Kidney (tissue), 13 donors: ENCODE measurements at regions not wholly inside any gene's neighbourhood (a gene's known extent, or its start where the extent isn't known, plus 50 kb on each side); places are given as distances from the start of the nearest gene placed in this dataset.

Experiments used
- DNase-seq, 5 donors: peaks; one replicate each; pipeline ENCODE4 v3.0.0-alpha.2; 2013 to 2020
- FAIRE-seq: peaks from 2 replicates; lab custom pipeline; 2012; peaks lifted over from hg19 to GRCh38; lab: Jason Lieb, UNC
- H3K27ac ChIP-seq, 2 donors: one replicate each; pipeline ENCODE4 v1.7.0; 2013; ENCODE audit warnings: low read depth in 2 of 2, low read length in 2 of 2, inconsistent platforms in 1 of 2
- H3K27me3 ChIP-seq: one replicate; pipeline ENCODE4 v1.7.1; 2013; ENCODE audit warnings: low read length, inconsistent platforms; ENCODE audit not compliant: control insufficient read depth, insufficient read depth
- H3K36me3 ChIP-seq, 3 donors: one replicate each; pipeline versions ENCODE4 v1.7.0 to v1.7.1; 2013; ENCODE audit warnings: low read length in 3 of 3, control low read depth in 1 of 3, inconsistent platforms in 1 of 3; ENCODE audit not compliant: insufficient read depth in 3 of 3, control insufficient read depth in 2 of 3
- H3K4me1 ChIP-seq, 3 donors: one replicate each; pipeline versions ENCODE4 v1.7.0 to v1.7.1; 2013; ENCODE audit warnings: low read length in 3 of 3, inconsistent platforms in 1 of 3, low read depth in 1 of 3; ENCODE audit not compliant: control insufficient read depth in 2 of 3, insufficient read depth in 2 of 3
- H3K4me3 ChIP-seq, 3 donors: one replicate each; pipeline versions ENCODE4 v1.7.0 to v1.8.1; 2013; ENCODE audit warnings: low read length in 3 of 3, control low read depth in 1 of 3, inconsistent platforms in 1 of 3
- H3K9ac ChIP-seq, 3 donors: one replicate each; pipeline versions ENCODE4 v1.7.0 to v1.7.1; 2013; ENCODE audit warnings: low read length in 3 of 3, control low read depth in 1 of 3, inconsistent platforms in 1 of 3
- H3K9me3 ChIP-seq, 3 donors: one replicate each; pipeline versions ENCODE4 v1.7.0 to v1.7.1; 2013; ENCODE audit warnings: low read length in 3 of 3, control low read depth in 1 of 3, inconsistent platforms in 1 of 3; ENCODE audit not compliant: control insufficient read depth in 2 of 3, insufficient read depth in 1 of 3
- CTCF ChIP-seq: IDR thresholded peaks from 3 replicates; pipeline ENCODE4 v1.5.1; 2012; ENCODE audit warnings: mild to moderate bottlenecking, moderate library complexity, borderline replicate concordance; ENCODE audit not compliant: insufficient read depth; ENCODE audit errors: extremely low read depth
- intact Hi-C: fragments of 100-400 bp; cut with DNase I; formaldehyde crosslinking; loops from one replicate; pipeline ENCODE4 v1.11.1; 2022
- donor health status: control.
- donor health status: control.
- donor health status: control.
- donor health status: control.
- donor health status: control.
- donor health status: DM: yes; HTN: yes; CAD: no.
- donor health status: Normal renal cell carcinoma (clear cell type).

GRCh38 chr5:178808886-178809285, 50.9 kb upstream of the ZNF354B start:
- Histone ChIP-seq H3K36me3 (no peaks in the 10 kb centered on the region), H3K9ac (no peak overlapping the region), H3K4me3 (no peak overlapping the region), H3K27me3 (no peaks in the 10 kb centered on the region), H3K27ac (no peak overlapping the region), H3K9me3 (no peaks in the 10 kb centered on the region), H3K4me1 (no peaks in the 10 kb centered on the region)
- intact Hi-C loops = no loop called here
- FAIRE-seq (no peak), DNase-seq (peak in 3 of 5 donors; percentile 44 to 83 (median 74))
- TF ChIP-seq CTCF = no peak

- no peak overlapping the region for H3K4me3 ChIP-seq
- no peak overlapping the region for H3K9ac ChIP-seq
- intact Hi-C loops = no loop called here
- H3K36me3 ChIP-seq = no peaks in the 10 kb centered on the region
- H3K4me1 ChIP-seq = no peaks in the 10 kb centered on the region
- FAIRE-seq = no peak
- H3K27ac ChIP-seq = no peak overlapping the region
- DNase-seq = no peak
- no peak for TF ChIP-seq CTCF
- H3K9me3 ChIP-seq = no peaks in the 10 kb centered on the region
- no peaks in the 10 kb centered on the region for H3K27me3 ChIP-seq
Observed at GRCh38 chr5:178801021-178801420, 58.7 kb upstream of the ZNF354B start.

- Histone ChIP-seq H3K4me1 (no peaks in the 10 kb centered on the region), H3K4me3 (no peak overlapping the region), H3K27me3 (no peaks in the 10 kb centered on the region), H3K9me3 (no peaks in the 10 kb centered on the region), H3K9ac (no peak overlapping the region), H3K36me3 (no peaks in the 10 kb centered on the region), H3K27ac (no peak overlapping the region)
- FAIRE-seq (no peak), DNase-seq (peak in 3 of 5 donors; percentile 54 to 74 (median 74))
- no peak for TF ChIP-seq CTCF
- intact Hi-C loops = no loop called here
Observed at GRCh38 chr5:178797546-178798440, 62.0 kb upstream of the ZNF354B start.
